Right lobe of liver (tissue), 6 donors: ENCODE measurements at regions not wholly inside any gene's neighbourhood (a gene's known extent, or its start where the extent isn't known, plus 50 kb on each side); places are given as distances from the start of the nearest gene placed in this dataset.

Experiments used
- ATAC-seq, 4 donors: fragments of 200-7000 bp; cut with Tn5 transposase; one replicate each; pipeline ENCODE4 v1.9.1; 2020; ENCODE audit warnings: mild to moderate bottlenecking in 4 of 4, moderate library complexity in 4 of 4
- DNase-seq, 3 donors: peaks; one replicate each; pipeline ENCODE4 v3.0.0-alpha.2; 2020
- H3K27ac ChIP-seq, 3 donors: fragments of 200-600 bp; one replicate each; pipeline ENCODE4 v1.8.0; 2022
- H3K27me3 ChIP-seq, 2 donors: fragments of 200-600 bp; one replicate each; pipeline ENCODE4 v1.8.0; 2022
- H3K36me3 ChIP-seq, 4 donors: fragments of 200-600 bp; sonication (generic) in 1 of 4; one replicate each; pipeline versions ENCODE4 v1.5.1 to v1.8.0; 2017 to 2022; ENCODE audit warnings: control low read depth in 1 of 4
- H3K4me1 ChIP-seq, 4 donors: fragments of 200-600 bp; sonication (generic) in 1 of 4; one replicate each; pipeline versions ENCODE4 v1.5.1 to v1.8.0; 2017 to 2022; ENCODE audit warnings: control low read depth in 1 of 4
- H3K4me3 ChIP-seq, 3 donors: fragments of 200-600 bp; one replicate each; pipeline ENCODE4 v1.8.0; 2022
- H3K9me3 ChIP-seq, 4 donors: fragments of 200-600 bp; sonication (generic) in 1 of 4; one replicate each; pipeline versions ENCODE4 v1.5.1 to v1.8.0; 2017 to 2022; ENCODE audit warnings: control low read depth in 1 of 4
- POLR2A ChIP-seq: fragments of 450-650 bp; IDR thresholded peaks from one replicate; pipeline ENCODE4 v1.6.1; 2017; ENCODE audit warnings: antibody characterized with exemption, mild to moderate bottlenecking
- WGBS: methylation state at CpG from one replicate; pipeline ENCODE4 v1.1.6; 2018; ENCODE audit warnings: low coverage, low lambda C conversion rate; ENCODE audit not compliant: insufficient coverage; ENCODE audit errors: missing lambda C conversion rate; 5-methylcytosine and 5-hydroxymethylcytosine counted together
- intact Hi-C, 2 donors: fragments of 100-400 bp; cut with DNase I; formaldehyde crosslinking; loops; one replicate each; pipeline versions ENCODE4 v1.11.2 to v1.14.1; 2022
- TF ChIP-seq, protein P1 (sequence below), 4 donors: fragments of 200-600 bp in 3 of 4; fragments of 450-650 bp in 1 of 4; IDR thresholded peaks; one replicate each; pipeline versions ENCODE4 v1.5.1 to v1.8.0; 2016 to 2022; ENCODE audit warnings: antibody characterized with exemption in 4 of 4, mild to moderate bottlenecking in 2 of 4
- donor health status: DM: no; HTN: yes; CAD: no.
- donor health status: DM: no; HTN: no; CAD: no.
- donor health status: DM: no; HTN: no; CAD: no.
- donor health status: DM: no; HTN: yes; CAD: no.
- donor health status: DM: no; HTN: yes; CAD: no.

DNA sequence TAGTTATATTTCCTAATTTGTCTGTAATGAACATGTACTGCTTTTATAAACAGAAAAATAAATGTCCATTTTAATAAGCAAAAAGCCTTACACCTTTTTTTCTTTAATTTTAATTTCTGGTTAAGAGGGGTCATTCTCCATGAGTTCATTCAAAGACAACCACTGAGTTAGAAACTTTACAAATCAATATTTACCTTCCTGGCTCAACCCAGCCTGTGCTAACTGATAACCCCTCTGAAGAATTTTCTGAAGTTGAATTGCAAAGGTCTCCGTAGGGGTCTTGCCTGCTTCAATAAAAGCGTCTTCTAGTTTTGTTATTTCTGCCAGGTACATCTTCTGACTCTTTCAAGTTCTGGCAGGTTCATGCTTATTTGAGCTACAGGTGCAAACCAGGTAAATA is 440.4 kb upstream of the SALL1 start:
- intact Hi-C loops, result no loop called here
- no peaks in the 10 kb centered on the region for H3K27me3 ChIP-seq
- WGBS, result 4% methylated on average over 2 of the region's 2 CpGs

DNA sequence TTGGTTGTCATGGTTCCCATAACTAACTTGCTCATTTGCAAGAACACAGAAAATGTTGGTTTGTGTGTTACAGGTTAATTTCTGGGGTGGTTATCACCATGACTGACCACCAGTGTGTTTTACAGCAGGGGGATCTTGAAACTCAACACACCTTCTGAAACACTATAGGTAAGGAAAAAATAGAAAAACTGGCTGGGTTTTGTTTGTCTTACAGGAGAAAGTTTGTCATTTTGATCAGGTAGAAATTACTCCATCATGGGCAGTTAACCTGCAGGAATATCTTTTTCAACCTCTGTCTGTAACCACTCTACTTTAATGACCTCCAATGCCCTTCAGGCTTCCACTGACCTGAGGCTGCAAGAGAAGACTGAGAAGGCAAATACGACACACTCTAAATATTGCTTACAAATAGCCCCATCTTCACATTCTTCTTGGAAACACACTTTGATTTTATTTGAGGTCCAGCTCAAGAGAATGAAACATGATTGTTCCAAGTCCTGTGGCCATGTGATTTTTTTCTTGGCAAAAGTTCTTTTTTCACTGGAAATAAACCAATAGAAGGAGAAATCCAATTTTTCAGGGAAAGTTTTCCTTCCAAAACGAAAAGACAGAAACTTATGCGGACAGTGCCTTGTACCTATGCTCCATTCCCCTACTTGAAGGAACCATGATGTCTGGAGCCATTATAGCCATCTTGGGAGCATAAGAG is 428.7 kb upstream of the SALL1 start:
- Histone ChIP-seq H3K36me3 (no peaks in the 10 kb centered on the region), H3K27ac (no peak overlapping the region), H3K4me1 (no peaks in the 10 kb centered on the region), H3K9me3 (no peaks in the 10 kb centered on the region), H3K4me3 (no peak overlapping the region), H3K27me3 (no peaks in the 10 kb centered on the region)
- TF ChIP-seq POLR2A, result no peak
- TF ChIP-seq, protein P1, sequence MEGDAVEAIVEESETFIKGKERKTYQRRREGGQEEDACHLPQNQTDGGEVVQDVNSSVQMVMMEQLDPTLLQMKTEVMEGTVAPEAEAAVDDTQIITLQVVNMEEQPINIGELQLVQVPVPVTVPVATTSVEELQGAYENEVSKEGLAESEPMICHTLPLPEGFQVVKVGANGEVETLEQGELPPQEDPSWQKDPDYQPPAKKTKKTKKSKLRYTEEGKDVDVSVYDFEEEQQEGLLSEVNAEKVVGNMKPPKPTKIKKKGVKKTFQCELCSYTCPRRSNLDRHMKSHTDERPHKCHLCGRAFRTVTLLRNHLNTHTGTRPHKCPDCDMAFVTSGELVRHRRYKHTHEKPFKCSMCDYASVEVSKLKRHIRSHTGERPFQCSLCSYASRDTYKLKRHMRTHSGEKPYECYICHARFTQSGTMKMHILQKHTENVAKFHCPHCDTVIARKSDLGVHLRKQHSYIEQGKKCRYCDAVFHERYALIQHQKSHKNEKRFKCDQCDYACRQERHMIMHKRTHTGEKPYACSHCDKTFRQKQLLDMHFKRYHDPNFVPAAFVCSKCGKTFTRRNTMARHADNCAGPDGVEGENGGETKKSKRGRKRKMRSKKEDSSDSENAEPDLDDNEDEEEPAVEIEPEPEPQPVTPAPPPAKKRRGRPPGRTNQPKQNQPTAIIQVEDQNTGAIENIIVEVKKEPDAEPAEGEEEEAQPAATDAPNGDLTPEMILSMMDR (IDR thresholded peaks at IDR 0.05), result no peak
- ATAC-seq, result no peak
- intact Hi-C loops, result no loop called here
- no peak for DNase-seq
- WGBS, result 71% methylated on average over 3 of the region's 3 CpGs

More for the DNA sequence above, 440.4 kb upstream of the SALL1 start:
- ATAC-seq (peak; percentile 71 to 82 (median 74)), DNase-seq (no peak)
- Histone ChIP-seq H3K4me1 (peaks cover 0 to 15% (median 2%) of the 10 kb centered on the region in 4 donors), H3K4me3 (peak overlapping the region in 1 of 3 donors; percentile 18), H3K9me3 (no peaks in the 10 kb centered on the region), H3K27ac (no peak overlapping the region), H3K36me3 (no peaks in the 10 kb centered on the region)
- TF ChIP-seq POLR2A, result no peak
- TF ChIP-seq, protein P1 (IDR thresholded peaks at IDR 0.05), result no peak

DNA sequence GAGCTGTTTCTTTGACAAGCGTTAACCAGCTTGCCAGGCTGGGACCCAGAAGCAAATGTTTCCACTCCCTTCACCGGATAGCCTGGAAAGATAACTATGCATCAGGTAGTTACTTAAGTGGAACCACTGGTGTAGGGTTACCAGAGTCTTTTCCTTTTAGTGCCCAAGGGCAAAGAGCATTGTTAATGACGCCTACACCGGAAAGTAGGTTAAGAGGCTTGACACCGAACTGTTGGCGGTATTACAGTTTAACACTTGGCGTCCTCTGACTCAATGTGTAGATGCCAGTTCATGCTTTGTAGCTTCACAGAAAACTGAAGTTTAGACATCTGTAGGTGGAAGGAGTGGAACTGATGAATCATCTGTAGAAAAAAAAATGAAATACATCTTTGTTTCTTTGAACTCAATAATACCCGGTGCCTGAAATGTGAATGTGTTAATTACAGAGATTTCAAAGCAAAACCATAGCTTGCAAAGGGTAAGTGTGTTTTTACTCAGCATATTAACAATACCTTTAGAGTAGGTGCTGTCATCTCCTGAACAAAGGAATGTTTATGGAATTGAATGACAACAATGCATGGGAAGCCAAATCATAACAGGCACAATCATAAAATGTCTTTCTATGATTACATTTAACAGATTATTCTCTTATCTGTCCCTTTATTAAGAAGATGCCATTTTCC is 426.7 kb upstream of the SALL1 start:
- Histone ChIP-seq H3K4me1 (no peaks in the 10 kb centered on the region), H3K36me3 (no peaks in the 10 kb centered on the region), H3K4me3 (no peak overlapping the region), H3K27me3 (no peaks in the 10 kb centered on the region), H3K9me3 (no peaks in the 10 kb centered on the region), H3K27ac (no peak overlapping the region)
- DNase-seq, result no peak
- TF ChIP-seq POLR2A, result no peak
- TF ChIP-seq, protein P1 (IDR thresholded peaks at IDR 0.05), result no peak
- ATAC-seq, result no peak
- intact Hi-C loops, result no loop called here
- WGBS, result 36% methylated on average over 8 of the region's 8 CpGs

DNA sequence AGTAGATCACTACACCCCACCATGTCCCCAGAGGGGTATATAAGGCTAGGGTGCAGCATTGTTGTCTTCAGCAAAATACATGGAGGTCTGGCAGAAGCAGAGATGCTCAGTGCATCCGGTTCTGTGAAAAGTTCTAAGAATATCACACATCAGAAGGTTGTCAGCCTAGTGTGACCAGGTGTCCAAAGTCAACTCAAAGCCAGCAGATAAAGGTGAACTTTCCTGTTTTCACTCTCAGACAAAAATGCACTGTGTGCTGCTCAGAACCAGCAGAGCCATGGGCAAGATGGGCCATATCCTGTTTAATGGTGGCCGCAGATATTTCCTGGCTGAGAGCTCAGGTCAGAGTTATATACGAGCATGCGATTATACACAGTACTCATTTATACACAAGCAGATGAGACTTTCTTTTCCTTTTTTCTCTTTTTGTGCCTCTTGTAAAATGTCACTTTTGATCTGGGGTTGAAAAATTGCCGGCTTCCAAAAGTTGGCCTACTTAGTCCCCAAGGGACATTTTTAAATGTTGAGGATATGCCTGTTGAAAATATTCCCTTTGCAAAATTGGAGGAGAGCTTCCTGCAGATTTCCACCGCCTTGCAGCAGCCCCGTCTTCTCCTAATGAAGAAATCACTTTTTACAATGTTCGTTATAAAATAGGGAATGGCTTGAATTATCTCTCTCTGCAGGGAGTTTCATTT is 425.6 kb upstream of the SALL1 start:
- no peaks in the 10 kb centered on the region for H3K9me3 ChIP-seq
- DNase-seq, result no peak
- H3K36me3 ChIP-seq, result no peaks in the 10 kb centered on the region
- intact Hi-C loops, result no loop called here
- H3K4me1 ChIP-seq, result no peaks in the 10 kb centered on the region
- no peak overlapping the region for H3K27ac ChIP-seq
- TF ChIP-seq, protein P1 (IDR thresholded peaks at IDR 0.05), result no peak
- no peak for TF ChIP-seq POLR2A
- whole genome bisulfite sequencing, result 76% methylated on average over 8 of the region's 8 CpGs
- H3K4me3 ChIP-seq, result no peak overlapping the region
- H3K27me3 ChIP-seq, result no peaks in the 10 kb centered on the region
- ATAC-seq, result no peak
